H1 (cell line): ENCODE measurements at regions not wholly inside any gene's neighbourhood (a gene's known extent, or its start where the extent isn't known, plus 50 kb on each side); places are given as distances from the start of the nearest gene placed in this dataset.

Experiments
- E2F6 ChIP-seq: IDR thresholded peaks from 2 replicates; pipeline ENCODE4 v1.6.1; 2012; ENCODE audit warnings: inconsistent platforms
- SUZ12 ChIP-seq: fragments of 200-600 bp; sonication (generic); IDR thresholded peaks from 2 replicates; pipeline ENCODE4 v1.6.1; 2012; ENCODE audit warnings: mild to moderate bottlenecking, inconsistent platforms, low read length, moderate library complexity, mixed read lengths

DNA sequence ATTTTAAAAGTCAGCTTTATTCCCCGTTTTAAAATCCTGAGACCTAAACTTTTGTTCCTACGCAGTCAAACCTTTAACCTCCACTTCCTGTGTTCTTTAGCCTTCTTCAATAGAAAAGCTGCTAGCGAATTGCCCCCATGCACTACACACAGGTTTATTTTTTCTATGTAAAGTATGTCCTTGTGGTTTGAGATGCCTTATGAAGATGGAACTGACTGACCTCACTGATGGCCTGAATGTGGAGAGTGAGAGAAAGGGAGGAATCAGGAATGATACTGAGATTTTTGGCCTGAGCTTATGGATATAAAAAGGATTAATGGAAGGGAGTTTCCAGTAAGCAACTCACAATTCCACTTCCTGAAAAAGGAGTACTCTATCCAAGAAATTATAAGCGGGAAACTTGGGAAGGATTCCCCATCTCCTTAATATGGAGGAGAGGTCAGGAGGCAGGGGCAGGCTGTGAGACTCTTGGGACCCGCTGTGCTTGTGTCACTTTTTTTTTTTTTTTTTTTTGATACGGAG, 89.5 kb downstream of the UGCG start (continued):
- TF ChIP-seq E2F6: no peak
- TF ChIP-seq SUZ12: no peak
